ENCODE measurements at regions not wholly inside any gene's neighbourhood (a gene's known extent, or its start where the extent isn't known, plus 50 kb on each side); places are given as distances from the start of the nearest gene placed in this dataset.

- no peak for DNase-seq
These were observed 313.0 kb downstream of the CTTN start for GRCh38 chr11:70711095-70711910.

GRCh38 chr11:70711911-70712185 lies 313.5 kb downstream of the CTTN start:
- no peak for DNase-seq

- DNase-seq: no peak
These were observed 314.1 kb downstream of the CTTN start for GRCh38 chr11:70712471-70712870.

- no peak for DNase-seq
These were observed 314.9 kb downstream of the CTTN start for GRCh38 chr11:70713086-70713835.

- DNase-seq: no peak
These were observed 315.8 kb downstream of the CTTN start for GRCh38 chr11:70713988-70714665.

GRCh38 chr11:70715166-70715951 lies 317.0 kb downstream of the CTTN start:
- no peak for DNase-seq

- no peak for DNase-seq
These were observed 317.9 kb downstream of the CTTN start for GRCh38 chr11:70716216-70716615.

GRCh38 chr11:70716986-70717775 lies 318.9 kb downstream of the CTTN start:
- DNase-seq: no peak

GRCh38 chr11:70717936-70718595 lies 319.7 kb downstream of the CTTN start:
- DNase-seq: no peak

- no peak for DNase-seq
These were observed 321.2 kb downstream of the CTTN start for GRCh38 chr11:70719516-70719915.

GRCh38 chr11:70720281-70720680 lies 322.0 kb downstream of the CTTN start:
- DNase-seq: no peak

GRCh38 chr11:70721006-70721405 lies 322.7 kb downstream of the CTTN start:
- no peak for DNase-seq

GRCh38 chr11:70725278-70725677 lies 326.9 kb downstream of the CTTN start:
- no peak for DNase-seq

- no peak for DNase-seq
These were observed 327.4 kb downstream of the CTTN start for GRCh38 chr11:70725739-70726138.

GRCh38 chr11:70727021-70727420 lies 328.7 kb downstream of the CTTN start:
- DNase-seq: no peak

- DNase-seq: no peak
These were observed 329.7 kb downstream of the CTTN start for GRCh38 chr11:70727899-70728620.

GRCh38 chr11:70729949-70730348 lies 331.6 kb downstream of the CTTN start:
- DNase-seq: no peak

GRCh38 chr11:70730411-70730810 lies 332.1 kb downstream of the CTTN start:
- no peak for DNase-seq

GRCh38 chr11:70731271-70732022 lies 333.1 kb downstream of the CTTN start:
- no peak for DNase-seq

All from SHP77 (cell line).